ENCODE measurements at regions not wholly inside any gene's neighbourhood (a gene's known extent, or its start where the extent isn't known, plus 50 kb on each side); places are given as distances from the start of the nearest gene placed in this dataset.

DNA sequence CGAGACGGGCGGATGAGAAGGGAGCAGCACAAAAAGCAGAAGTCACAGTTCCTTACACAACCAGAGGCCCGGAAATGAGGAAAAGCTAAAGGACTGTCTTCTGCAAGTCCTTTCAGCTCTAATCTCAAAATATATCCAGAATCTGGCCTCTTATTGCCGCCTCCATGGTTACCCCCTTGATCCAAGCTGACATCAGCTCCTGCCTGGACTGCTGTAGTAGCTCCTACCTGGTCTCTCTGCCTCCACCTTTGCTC, 324.0 kb upstream of the ROPN1 start:
- H3K27ac ChIP-seq = no peak overlapping the region
- TF ChIP-seq, protein P1, sequence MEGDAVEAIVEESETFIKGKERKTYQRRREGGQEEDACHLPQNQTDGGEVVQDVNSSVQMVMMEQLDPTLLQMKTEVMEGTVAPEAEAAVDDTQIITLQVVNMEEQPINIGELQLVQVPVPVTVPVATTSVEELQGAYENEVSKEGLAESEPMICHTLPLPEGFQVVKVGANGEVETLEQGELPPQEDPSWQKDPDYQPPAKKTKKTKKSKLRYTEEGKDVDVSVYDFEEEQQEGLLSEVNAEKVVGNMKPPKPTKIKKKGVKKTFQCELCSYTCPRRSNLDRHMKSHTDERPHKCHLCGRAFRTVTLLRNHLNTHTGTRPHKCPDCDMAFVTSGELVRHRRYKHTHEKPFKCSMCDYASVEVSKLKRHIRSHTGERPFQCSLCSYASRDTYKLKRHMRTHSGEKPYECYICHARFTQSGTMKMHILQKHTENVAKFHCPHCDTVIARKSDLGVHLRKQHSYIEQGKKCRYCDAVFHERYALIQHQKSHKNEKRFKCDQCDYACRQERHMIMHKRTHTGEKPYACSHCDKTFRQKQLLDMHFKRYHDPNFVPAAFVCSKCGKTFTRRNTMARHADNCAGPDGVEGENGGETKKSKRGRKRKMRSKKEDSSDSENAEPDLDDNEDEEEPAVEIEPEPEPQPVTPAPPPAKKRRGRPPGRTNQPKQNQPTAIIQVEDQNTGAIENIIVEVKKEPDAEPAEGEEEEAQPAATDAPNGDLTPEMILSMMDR (conservative IDR thresholded peaks at IDR 0.05) = no peak

- TF ChIP-seq, protein P1 (conservative IDR thresholded peaks at IDR 0.05) = no peak
- no peak overlapping the region; the same call in 1 of the 2 replicates for H3K27ac ChIP-seq
Observed at GRCh38 chr3:124318014-124318413, 326.1 kb upstream of the ROPN1 start.

GRCh38 chr3:124318656-124319055, 326.7 kb upstream of the ROPN1 start:
- TF ChIP-seq, protein P1 (conservative IDR thresholded peaks at IDR 0.05) = no peak
- no peak overlapping the region for H3K27ac ChIP-seq

GRCh38 chr3:124320976-124321375, 329.1 kb upstream of the ROPN1 start:
- H3K27ac ChIP-seq = no peak overlapping the region
- TF ChIP-seq, protein P1 (conservative IDR thresholded peaks at IDR 0.05) = no peak

GRCh38 chr3:124322309-124322880, 330.5 kb upstream of the ROPN1 start:
- TF ChIP-seq, protein P1 (conservative IDR thresholded peaks at IDR 0.05) = no peak
- no peak overlapping the region for H3K27ac ChIP-seq

DNA sequence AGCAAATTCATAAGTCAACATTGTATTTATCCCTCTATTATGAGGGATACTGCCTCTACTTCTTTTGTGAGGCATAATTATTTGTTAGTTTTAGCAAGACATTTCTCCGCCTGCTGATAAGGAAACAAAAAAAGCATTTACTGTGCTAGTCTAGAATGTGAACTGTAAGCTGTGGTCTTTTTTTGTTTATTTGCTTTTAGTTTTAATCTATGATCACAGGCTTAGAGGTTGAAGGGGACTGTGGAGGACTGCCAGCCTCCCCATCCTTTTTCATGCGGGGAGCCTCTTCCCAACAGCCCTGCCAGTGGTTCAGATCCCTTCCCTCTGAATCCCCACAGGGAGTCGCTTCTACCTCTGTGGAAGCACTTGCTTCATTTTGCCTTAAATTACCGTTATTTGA, 331.0 kb upstream of the ROPN1 start:
- H3K27ac ChIP-seq = no peak overlapping the region
- TF ChIP-seq, protein P1 (conservative IDR thresholded peaks at IDR 0.05) = no peak

GRCh38 chr3:124325248-124325647, 333.3 kb upstream of the ROPN1 start:
- TF ChIP-seq, protein P1 (conservative IDR thresholded peaks at IDR 0.05) = no peak
- H3K27ac ChIP-seq = no peak overlapping the region

- H3K27ac ChIP-seq = no peak overlapping the region
- TF ChIP-seq, protein P1 (conservative IDR thresholded peaks at IDR 0.05) = no peak
Observed at GRCh38 chr3:124329723-124330122, 337.8 kb upstream of the ROPN1 start.
